ENCODE measurements at regions not wholly inside any gene's neighbourhood (a gene's known extent, or its start where the extent isn't known, plus 50 kb on each side); places are given as distances from the start of the nearest gene placed in this dataset.
"Not testable (repeated sequence)": the region's sequence is repeated elsewhere in the genome, so short reads cannot be mapped to it uniquely, and the experiment has no call there.

GRCh38 chr2:84373391-84373790, 85.7 kb downstream of the SUCLG1 start:
- no peak for DNase-seq

GRCh38 chr2:84362541-84362940, 96.5 kb downstream of the SUCLG1 start:
- no peak for DNase-seq

GRCh38 chr2:84338069-84338468, 121.0 kb downstream of the SUCLG1 start:
- no peak for DNase-seq

- no peak for DNase-seq
These were observed 131.3 kb downstream of the SUCLG1 start for GRCh38 chr2:84327645-84328249.

- DNase-seq: no peak
These were observed 132.1 kb downstream of the SUCLG1 start for GRCh38 chr2:84326831-84327432.

GRCh38 chr2:84323890-84324289, 135.2 kb downstream of the SUCLG1 start:
- DNase-seq: no peak

- DNase-seq: no peak
These were observed 138.1 kb downstream of the SUCLG1 start for GRCh38 chr2:84320940-84321339.

GRCh38 chr2:84319581-84319980, 139.5 kb downstream of the SUCLG1 start:
- DNase-seq: no peak

GRCh38 chr2:84317135-84317534, 141.9 kb downstream of the SUCLG1 start:
- DNase-seq: no peak

- DNase-seq: peak; percentile 84 to 85
These were observed 144.2 kb downstream of the SUCLG1 start for GRCh38 chr2:84314901-84315330.

- no peak for DNase-seq
These were observed 144.8 kb downstream of the SUCLG1 start for GRCh38 chr2:84314250-84314649.

GRCh38 chr2:84309281-84309680, 149.8 kb downstream of the SUCLG1 start:
- DNase-seq: no peak

GRCh38 chr2:84306361-84306760, 152.7 kb downstream of the SUCLG1 start:
- no peak for DNase-seq

GRCh38 chr2:84302513-84303412, 156.3 kb downstream of the SUCLG1 start:
- DNase-seq: peak; percentile 27 to 36

GRCh38 chr2:84301717-84302116, 157.4 kb downstream of the SUCLG1 start:
- no peak for DNase-seq

GRCh38 chr2:84300696-84301029, 158.4 kb downstream of the SUCLG1 start:
- no peak for DNase-seq

- not testable (repeated sequence) for DNase-seq
These were observed 158.9 kb downstream of the SUCLG1 start for GRCh38 chr2:84300001-84300695.

- no peak for DNase-seq
These were observed 159.8 kb downstream of the SUCLG1 start for GRCh38 chr2:84299211-84299775.

GRCh38 chr2:84297155-84297554, 161.9 kb downstream of the SUCLG1 start:
- no peak for DNase-seq

- DNase-seq: no peak
These were observed 165.2 kb downstream of the SUCLG1 start for GRCh38 chr2:84293791-84294380.

- no peak for DNase-seq
These were observed 166.5 kb downstream of the SUCLG1 start for GRCh38 chr2:84292545-84292944.

GRCh38 chr2:84290537-84290936, 168.5 kb downstream of the SUCLG1 start:
- no peak for DNase-seq

- no peak for DNase-seq
These were observed 170.8 kb downstream of the SUCLG1 start for GRCh38 chr2:84288293-84288692.
